K562 (cell line): ENCODE measurements at regions not wholly inside any gene's neighbourhood (a gene's known extent, or its start where the extent isn't known, plus 50 kb on each side); places are given as distances from the start of the nearest gene placed in this dataset.

Experiments
- ZBTB40 ChIP-seq, 2 experiments: fragments of 450-650 bp in 1 of 2; sonication (generic) in 1 of 2; formaldehyde crosslinking in 1 of 2; IDR thresholded peaks; 2 replicates each; pipeline versions ENCODE4 v1.7.1 to v1.9.0; 2016 to 2022; ENCODE audit warnings: inconsistent platforms in 1 of 2, mild to moderate bottlenecking in 1 of 2, missing genetic modification reagents in 1 of 2
- ZBTB49 ChIP-seq: sonication (generic); formaldehyde crosslinking; IDR thresholded peaks from 2 replicates; pipeline ENCODE4 v1.8.0; 2022; ENCODE audit warnings: missing genetic modification reagents, mild to moderate bottlenecking, borderline replicate concordance

- TF ChIP-seq ZBTB40 (IDR thresholded peaks at IDR 0.05) (no peak), ZBTB40 (CRISPR knock-in tag; IDR thresholded peaks at IDR 0.05) (no peak), ZBTB49 (CRISPR knock-in tag) (no peak)
These were observed 1327.5 kb upstream of the FLRT2 start (continued) for GRCh38 chr14:84202486-84202885.
